IPS-NIHi7 (cell line): ENCODE measurements at regions not wholly inside any gene's neighbourhood (a gene's known extent, or its start where the extent isn't known, plus 50 kb on each side); places are given as distances from the start of the nearest gene placed in this dataset.
A peak's percentile ranks its signal among the peaks of the same experiment; 100 is the strongest.
"Not testable (repeated sequence)": the region's sequence is repeated elsewhere in the genome, so short reads cannot be mapped to it uniquely, and the experiment has no call there.

Source experiments
- DNase-seq: peaks from one replicate; pipeline ENCODE4 v3.0.0; 2012; ENCODE audit warnings: mixed read lengths; ENCODE audit errors: extremely low spot score

DNA sequence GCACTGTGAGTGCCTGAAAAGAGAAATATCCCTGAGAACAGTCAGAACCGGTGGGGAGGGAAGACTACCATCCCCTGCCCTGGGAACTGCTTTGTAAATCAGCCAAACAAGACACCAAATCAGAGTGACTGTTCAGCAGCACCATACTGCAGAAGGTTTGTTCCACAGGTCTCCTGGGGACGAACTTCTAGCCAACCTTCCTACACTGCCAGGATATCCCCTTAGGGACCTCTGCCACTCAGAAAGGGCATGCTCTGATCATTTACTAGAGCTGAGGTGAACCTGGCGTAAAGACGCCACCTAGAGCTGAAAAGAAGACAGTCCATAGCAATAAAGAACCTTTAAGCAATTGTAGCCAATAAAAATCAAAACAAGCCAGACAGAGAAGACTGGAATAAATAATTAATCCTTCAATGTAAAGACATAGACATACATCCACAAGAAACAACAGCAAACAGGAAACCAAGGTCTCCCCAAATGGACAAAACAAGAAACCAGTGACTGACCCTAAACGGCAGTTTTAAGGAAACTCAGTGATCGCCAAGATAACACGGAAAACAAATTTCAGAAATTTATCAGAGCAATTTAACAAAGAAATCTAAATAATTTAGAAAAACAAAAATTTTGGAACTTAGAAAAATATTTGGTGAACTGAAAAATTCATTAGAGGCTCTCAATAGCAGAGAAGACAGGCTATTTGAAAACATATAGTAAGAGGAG is 228.1 kb upstream of the AMIGO2 start:
- peak; percentile 64 for DNase-seq

DNA sequence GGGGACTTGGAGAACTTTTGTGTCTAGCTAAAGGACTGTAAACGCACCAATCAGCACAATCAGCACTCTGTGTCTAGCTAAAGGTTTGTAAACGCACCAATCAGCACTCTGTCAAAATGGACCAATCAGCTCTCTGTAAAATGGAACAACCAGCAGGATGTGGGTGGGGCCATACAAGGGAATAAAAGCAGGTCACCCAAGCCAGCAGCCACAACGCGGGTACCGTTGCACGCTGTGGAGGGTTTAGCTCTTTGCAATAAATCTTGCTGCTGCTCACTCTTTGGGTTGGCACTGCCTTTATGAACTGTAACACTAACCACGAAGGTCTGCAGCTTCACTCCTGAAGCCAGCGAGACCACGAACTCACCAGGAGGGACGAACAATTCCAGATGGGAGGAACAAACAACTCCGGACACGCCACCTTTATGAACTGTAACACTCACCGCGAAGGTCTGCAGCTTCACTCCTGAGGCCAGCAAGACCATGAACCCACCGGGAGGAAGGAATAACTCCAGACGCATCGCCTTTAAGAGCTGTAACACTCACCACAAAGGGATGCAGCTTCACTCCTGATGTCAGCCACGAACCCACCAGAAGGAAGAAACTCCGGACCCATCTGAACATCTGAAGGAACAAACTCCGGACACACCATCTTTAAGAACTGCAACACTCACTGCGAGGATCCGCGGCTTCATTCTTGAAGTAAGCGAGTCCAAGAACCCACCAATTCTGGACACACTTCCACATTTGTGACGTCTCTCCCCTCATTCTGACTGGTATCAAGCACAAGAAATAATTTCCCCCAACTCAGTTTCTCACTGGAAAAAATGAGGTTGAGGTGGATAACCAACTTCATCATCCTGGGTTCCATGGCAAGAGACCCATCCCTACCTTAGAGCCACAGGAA is 227.3 kb upstream of the AMIGO2 start:
- not testable (repeated sequence) for DNase-seq

DNA sequence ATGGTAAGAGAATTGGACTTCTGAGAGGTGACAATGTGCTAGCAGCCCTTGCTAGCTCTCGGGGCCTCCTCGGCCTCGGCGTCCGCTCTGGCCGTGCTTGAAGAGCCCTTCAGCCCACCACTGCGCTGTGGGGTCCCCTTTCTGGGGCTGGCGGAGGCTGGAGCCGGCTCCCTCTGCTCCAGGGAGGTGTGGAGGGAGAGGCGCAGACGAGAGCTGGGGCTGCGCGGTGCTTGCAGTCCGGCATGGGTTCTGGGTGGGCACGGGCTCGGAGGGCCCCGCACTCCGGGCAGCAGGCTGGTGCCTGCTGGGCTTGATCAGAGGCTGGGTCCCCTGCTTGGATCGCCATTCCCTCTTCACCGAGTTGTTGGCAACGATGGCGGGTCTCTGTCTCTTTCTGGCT is 226.4 kb upstream of the AMIGO2 start:
- DNase-seq: no peak

DNA sequence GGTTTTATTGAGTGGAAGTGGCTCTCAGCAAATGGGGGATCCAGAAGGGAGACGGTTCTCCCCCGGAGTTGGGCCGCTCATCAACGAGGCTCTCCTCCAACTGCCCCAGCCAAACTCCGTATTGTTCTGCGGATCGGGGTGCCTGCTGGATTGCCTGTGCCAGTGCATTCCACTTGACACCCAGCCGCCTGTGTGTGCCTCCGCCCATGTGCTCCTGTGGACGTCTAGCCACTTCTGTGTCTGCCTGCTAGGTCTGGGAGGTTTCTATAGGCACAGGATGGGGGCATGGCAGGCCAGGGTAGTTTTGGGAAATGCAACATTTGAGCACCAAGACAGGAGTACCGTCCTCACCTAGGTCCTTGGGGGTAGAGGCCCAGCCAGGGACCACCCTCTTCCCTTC is 225.7 kb upstream of the AMIGO2 start:
- no peak for DNase-seq

DNA sequence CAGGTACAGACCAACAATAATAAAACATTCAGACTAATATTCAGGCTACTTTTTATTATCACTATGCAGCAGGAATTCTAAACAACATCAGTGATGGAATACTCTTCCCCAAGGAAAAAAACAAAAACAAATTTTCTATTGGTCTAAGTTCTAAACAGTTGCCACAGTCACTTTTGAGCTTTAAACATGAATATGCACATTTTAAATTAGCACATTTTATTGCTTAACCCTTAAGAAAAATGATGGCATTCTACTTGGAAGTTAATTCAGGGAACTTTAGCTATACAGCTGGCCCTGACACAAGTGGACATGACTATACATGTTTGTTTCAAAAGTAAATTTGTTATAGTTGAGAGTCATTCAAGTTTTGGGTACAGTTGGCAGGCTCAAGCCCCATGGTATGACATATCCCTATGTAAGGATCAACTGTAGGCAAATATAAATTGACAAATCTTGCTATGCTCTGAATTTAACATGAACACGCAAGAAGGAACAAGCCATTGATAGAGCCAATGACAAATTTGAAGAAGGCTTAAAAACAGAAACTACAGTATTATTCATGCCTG is 224.3 kb upstream of the AMIGO2 start:
- no peak for DNase-seq

DNA sequence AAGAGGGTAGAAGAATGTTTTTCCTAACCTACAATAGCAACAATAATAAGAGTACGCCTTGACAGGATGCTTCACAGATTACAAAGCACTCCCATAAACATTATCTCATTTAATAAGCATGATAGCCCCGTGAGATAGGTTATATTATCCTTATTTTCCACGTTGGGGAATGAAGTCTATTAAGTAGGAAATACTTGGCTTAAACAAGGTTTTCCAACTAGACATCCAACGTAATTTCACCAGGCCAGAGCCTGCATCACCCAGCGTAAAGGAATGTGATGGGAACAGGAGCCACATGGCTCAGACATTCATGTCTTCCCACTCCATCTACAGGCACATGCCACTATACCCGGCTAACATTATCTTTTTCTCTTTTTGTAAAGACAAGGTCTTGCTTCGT is 223.4 kb upstream of the AMIGO2 start:
- no peak for DNase-seq

DNA sequence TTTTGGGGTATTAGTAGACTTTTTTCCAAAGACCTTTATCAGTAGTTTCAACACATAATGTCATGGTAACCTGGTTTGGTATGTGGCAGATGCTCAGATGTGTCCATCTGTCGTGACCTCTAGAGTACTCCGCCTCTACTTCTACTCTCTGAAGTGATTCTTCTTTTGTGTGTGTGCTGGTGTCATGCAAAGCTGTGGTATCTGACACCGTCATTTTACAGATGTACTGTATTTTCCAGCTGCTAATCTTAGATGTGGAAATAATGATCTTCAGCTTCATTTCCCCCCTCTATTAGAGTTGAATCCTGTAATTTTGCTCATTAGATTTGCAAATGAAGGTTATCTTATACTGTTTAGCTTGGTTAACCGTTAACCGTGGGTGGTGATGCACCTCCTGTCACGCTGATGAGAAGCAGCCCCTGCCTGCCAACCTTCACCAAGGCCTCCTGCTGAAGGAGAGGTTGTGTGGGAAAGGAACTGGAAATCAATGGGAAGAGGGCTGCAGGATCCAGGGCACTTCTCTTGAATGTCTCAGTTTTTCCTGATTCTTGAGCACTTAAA is 222.4 kb upstream of the AMIGO2 start:
- peak; percentile 34 for DNase-seq

DNA sequence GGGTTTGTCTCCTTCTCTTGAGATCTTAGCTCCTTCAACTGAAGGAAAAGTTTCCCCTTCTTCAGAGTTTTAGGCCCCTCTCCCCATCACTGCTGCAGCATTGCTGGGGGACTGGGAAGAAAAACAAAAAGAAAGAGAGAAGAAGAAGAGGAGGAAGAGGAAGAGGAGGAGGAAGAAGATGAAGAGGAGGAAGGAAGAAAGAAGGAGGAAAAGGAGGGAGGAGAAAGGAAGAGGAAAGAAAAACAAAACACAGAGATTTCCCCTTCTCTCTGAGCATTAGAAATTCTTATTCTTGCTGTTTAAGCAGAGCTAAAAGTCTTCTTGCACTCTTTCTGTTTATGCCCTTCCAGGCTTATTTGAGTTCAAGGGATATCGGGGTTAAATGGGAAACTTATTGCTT is 219.8 kb upstream of the AMIGO2 start:
- DNase-seq: no peak

DNA sequence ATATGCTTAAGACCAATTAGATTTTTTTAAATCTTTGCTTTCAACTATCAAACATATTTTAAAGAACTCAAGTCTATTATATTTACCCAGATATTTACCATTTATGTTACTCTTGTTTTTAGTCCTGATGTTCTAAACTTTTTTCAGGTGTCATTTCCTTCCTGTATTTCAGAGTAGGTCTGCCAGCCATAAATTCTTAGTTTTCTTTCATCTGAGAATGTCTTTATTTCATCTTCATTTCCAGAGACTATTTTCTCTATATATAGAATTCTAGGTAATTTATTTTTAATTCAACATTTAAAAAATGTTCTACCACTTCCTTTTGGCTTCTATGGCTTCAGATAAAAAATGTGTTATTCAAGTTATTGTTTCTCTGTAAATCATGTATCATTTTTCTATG is 218.2 kb upstream of the AMIGO2 start:
- DNase-seq: no peak

DNA sequence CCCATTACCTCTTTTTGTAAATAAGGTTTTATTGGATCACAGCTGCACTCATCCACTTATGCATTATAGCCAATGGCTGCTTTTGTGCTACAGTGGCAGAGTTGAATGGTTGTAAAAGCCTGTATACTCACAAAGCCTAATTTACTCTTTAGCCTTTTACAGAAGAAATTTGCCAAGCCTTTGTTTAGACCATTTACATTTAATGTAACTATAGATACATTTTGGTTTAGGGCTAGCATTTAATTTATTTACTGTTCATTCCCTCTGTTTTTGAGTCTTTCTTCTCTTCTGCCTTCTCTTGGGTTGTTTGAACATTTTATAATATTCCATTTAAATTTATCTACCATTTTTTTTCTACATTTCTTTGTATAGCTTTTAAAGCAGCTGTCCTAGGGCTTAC is 217.1 kb upstream of the AMIGO2 start:
- DNase-seq: no peak

DNA sequence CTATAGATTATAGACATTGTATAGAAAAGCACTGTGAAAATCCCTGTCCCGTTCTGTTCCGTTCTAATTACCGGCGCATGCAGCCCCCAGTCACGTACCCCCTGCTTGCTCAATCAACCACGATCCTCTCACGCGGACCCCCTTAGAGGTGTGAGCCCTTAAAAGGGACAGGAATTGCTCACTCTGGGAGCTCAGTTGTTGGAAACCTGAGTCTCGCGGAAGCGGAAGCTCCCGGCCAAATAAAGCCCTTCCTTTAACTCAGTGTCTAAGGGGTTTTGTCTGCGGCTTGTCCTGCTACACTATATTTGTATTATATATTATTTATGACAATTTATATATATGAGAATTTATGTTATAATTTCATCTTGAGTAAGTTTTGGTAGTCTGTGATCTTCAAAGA is 213.6 kb upstream of the AMIGO2 start:
- DNase-seq: no peak

DNA sequence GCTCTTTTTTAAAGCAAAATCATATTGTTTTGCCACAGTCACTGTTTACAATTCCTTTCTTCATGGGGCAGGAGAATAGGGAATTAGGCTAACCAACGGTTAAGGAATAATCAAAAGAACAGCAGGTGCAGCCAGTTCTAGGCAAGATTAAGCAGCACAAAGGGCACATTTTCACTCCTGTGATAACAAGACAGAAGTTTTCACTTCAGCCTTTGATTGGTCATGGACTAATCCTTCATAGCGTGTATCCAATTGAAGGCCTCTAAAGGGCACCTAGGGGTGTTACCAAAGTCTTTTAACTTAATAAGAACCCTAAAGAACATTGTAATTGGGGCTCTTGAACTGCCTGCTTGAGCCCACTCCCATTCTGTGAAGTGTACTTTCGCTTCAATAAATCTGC is 206.9 kb upstream of the AMIGO2 start:
- no peak for DNase-seq
